ENCODE measurements at regions not wholly inside any gene's neighbourhood (a gene's known extent, or its start where the extent isn't known, plus 50 kb on each side); places are given as distances from the start of the nearest gene placed in this dataset.

GRCh38 chr21:15354516-15354915, 289.7 kb upstream of the NRIP1 start:
- Histone ChIP-seq H3K36me3 (no peaks in the 10 kb centered on the region), H3K4me3 (no peak overlapping the region), H3K4me1 (peaks cover 0 to 7% (median 0%) of the 10 kb centered on the region in 4 donors), H3K27me3 (no peaks in the 10 kb centered on the region), H3K27ac (no peak overlapping the region), H3K9me3 (no peaks in the 10 kb centered on the region)
- no peak for DNase-seq
- TF ChIP-seq POLR2A (IDR thresholded peaks at IDR 0.05) (no peak), CTCF (IDR thresholded peaks at IDR 0.05) (no peak), EP300 (IDR thresholded peaks at IDR 0.05) (no peak), POLR2AphosphoS5 (IDR thresholded peaks at IDR 0.05) (no peak)
- 45 to 55% methylated on average over 3 of the region's 3 CpGs for WGBS, 2 donors
- intact Hi-C loops (cut with DNase I) = no loop called here

- peaks cover 0 to 7% (median 0%) of the 10 kb centered on the region in 4 donors for H3K4me1 ChIP-seq
- peak overlapping the region in 2 of 4 donors; percentile 16 to 28 for H3K27ac ChIP-seq
- no peak for DNase-seq
- no peaks in the 10 kb centered on the region for H3K27me3 ChIP-seq
- no peaks in the 10 kb centered on the region for H3K36me3 ChIP-seq
- H3K9me3 ChIP-seq = no peaks in the 10 kb centered on the region
- WGBS, 2 donors = 34 to 72% methylated on average over 6 of the region's 6 CpGs
- intact Hi-C loops (cut with DNase I) = no loop called here
- no peak overlapping the region for H3K4me3 ChIP-seq
- no peak for TF ChIP-seq EP300 (IDR thresholded peaks at IDR 0.05)
- no peak for TF ChIP-seq CTCF (IDR thresholded peaks at IDR 0.05)
- no peak for TF ChIP-seq POLR2A (IDR thresholded peaks at IDR 0.05)
- no peak for TF ChIP-seq POLR2AphosphoS5 (IDR thresholded peaks at IDR 0.05)
These were observed 290.3 kb upstream of the NRIP1 start for GRCh38 chr21:15355066-15355465.

GRCh38 chr21:15359251-15359650, 294.5 kb upstream of the NRIP1 start:
- intact Hi-C loops (cut with DNase I) = no loop called here
- no peak overlapping the region for H3K4me3 ChIP-seq

GRCh38 chr21:15362458-15362857, 297.7 kb upstream of the NRIP1 start:
- peaks cover 0 to 7% (median 0%) of the 10 kb centered on the region in 4 donors for H3K9me3 ChIP-seq
- no peak overlapping the region for H3K27ac ChIP-seq
- TF ChIP-seq CTCF (IDR thresholded peaks at IDR 0.05) = no peak
- no peak for TF ChIP-seq POLR2A (IDR thresholded peaks at IDR 0.05)
- TF ChIP-seq EP300 (IDR thresholded peaks at IDR 0.05) = no peak
- H3K36me3 ChIP-seq = no peaks in the 10 kb centered on the region
- WGBS, 2 donors = 17 to 64% methylated on average over 4 of the region's 4 CpGs
- DNase-seq = no peak
- no peaks in the 10 kb centered on the region for H3K27me3 ChIP-seq
- no peak overlapping the region for H3K4me3 ChIP-seq
- no peaks in the 10 kb centered on the region for H3K4me1 ChIP-seq
- intact Hi-C loops (cut with DNase I) = no loop called here

More at GRCh38 chr21:15359251-15359650, 294.5 kb upstream of the NRIP1 start:
- DNase-seq = no peak
- H3K9me3 ChIP-seq = no peaks in the 10 kb centered on the region
- no peak overlapping the region for H3K27ac ChIP-seq
- H3K36me3 ChIP-seq = no peaks in the 10 kb centered on the region
- peaks cover 0 to 7% (median 0%) of the 10 kb centered on the region in 4 donors for H3K4me1 ChIP-seq
- H3K27me3 ChIP-seq = no peaks in the 10 kb centered on the region
- TF ChIP-seq CTCF (IDR thresholded peaks at IDR 0.05) (no peak), EP300 (IDR thresholded peaks at IDR 0.05) (no peak), POLR2A (IDR thresholded peaks at IDR 0.05) (no peak), POLR2AphosphoS5 (IDR thresholded peaks at IDR 0.05) (no peak)
- 77 to 86% methylated on average over 4 of the region's 4 CpGs for WGBS, 2 donors

GRCh38 chr21:15363921-15364320, 299.1 kb upstream of the NRIP1 start:
- Histone ChIP-seq H3K27ac (no peak overlapping the region), H3K4me1 (no peaks in the 10 kb centered on the region), H3K4me3 (no peak overlapping the region), H3K9me3 (peaks cover 0 to 7% (median 0%) of the 10 kb centered on the region in 4 donors), H3K27me3 (no peaks in the 10 kb centered on the region), H3K36me3 (no peaks in the 10 kb centered on the region)
- intact Hi-C loops (cut with DNase I) = no loop called here
- no peak for TF ChIP-seq POLR2A (IDR thresholded peaks at IDR 0.05)
- no peak for TF ChIP-seq EP300 (IDR thresholded peaks at IDR 0.05)
- no peak for TF ChIP-seq POLR2AphosphoS5 (IDR thresholded peaks at IDR 0.05)
- TF ChIP-seq CTCF (IDR thresholded peaks at IDR 0.05) = no peak
- DNase-seq = no peak
- WGBS, 2 donors = 26 to 71% methylated on average over 1 of the region's 1 CpG
